DMS153 (cell line): ENCODE measurements at regions not wholly inside any gene's neighbourhood (a gene's known extent, or its start where the extent isn't known, plus 50 kb on each side); places are given as distances from the start of the nearest gene placed in this dataset.

Source experiments
- DNase-seq: peaks from one replicate; lab custom pipeline; 2025; lab: John Stamatoyannopoulos, UW

- DNase-seq, result no peak
These were observed 136.7 kb upstream of the CWC22 start for GRCh38 chr2:180143633-180144337.

GRCh38 chr2:180141600-180141999 lies 134.5 kb upstream of the CWC22 start:
- no peak for DNase-seq

GRCh38 chr2:180133736-180134135 lies 126.6 kb upstream of the CWC22 start:
- DNase-seq, result no peak

DNA sequence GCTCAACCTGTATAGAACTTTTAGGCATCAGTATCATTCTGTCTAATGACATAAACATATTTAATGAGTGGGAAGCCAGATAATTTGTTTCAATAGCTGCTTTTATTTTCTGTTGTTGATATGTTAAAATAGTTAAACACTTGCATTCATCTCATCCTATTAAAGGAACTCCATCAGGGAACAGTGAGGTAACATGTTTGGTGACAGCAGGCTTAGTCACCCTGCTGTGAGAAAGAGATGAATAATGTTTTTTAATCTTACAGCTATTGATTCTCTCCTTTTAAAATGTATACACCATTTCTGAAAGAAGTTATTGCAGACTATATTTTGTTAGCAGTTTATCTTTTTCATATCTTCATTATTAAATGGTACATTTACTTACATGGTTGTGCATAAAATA lies 123.3 kb upstream of the CWC22 start:
- no peak for DNase-seq

GRCh38 chr2:180128861-180129260 lies 121.8 kb upstream of the CWC22 start:
- no peak for DNase-seq

DNA sequence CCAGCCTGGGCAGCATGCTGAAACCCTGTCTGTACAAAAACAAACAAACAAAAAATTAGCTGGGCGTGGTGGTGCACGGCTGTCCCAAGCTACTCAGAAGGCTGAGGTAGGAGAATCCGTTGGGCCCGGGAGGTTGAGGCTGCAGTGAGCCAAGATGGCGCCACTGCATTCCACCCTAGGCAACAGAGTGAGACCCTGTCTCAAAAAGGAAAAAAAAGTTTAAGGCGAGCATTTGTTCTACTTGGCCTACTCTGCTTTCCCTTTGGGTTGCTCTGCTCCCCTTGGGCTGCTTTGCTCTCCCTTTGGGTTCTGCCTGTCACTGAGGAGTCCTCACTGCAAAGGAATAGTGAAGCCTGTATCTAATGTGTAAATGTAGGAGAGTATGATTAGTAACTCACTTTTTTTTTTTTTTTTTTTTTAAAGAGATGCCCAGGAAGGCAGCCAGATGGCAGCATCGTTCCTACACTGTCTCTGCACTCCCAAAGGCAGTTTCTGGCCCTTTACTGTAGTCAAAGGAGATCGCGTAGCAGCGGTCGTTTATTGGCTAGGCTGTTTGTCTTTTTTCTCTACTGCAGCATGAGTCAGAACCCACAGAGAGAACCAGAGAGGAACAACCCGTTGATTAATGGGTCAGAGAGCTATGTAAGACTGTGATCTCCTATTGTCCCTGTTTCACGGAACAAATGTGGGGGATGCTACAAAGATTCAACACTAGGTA lies 118.3 kb upstream of the CWC22 start:
- peak; percentile 85 for DNase-seq

DNA sequence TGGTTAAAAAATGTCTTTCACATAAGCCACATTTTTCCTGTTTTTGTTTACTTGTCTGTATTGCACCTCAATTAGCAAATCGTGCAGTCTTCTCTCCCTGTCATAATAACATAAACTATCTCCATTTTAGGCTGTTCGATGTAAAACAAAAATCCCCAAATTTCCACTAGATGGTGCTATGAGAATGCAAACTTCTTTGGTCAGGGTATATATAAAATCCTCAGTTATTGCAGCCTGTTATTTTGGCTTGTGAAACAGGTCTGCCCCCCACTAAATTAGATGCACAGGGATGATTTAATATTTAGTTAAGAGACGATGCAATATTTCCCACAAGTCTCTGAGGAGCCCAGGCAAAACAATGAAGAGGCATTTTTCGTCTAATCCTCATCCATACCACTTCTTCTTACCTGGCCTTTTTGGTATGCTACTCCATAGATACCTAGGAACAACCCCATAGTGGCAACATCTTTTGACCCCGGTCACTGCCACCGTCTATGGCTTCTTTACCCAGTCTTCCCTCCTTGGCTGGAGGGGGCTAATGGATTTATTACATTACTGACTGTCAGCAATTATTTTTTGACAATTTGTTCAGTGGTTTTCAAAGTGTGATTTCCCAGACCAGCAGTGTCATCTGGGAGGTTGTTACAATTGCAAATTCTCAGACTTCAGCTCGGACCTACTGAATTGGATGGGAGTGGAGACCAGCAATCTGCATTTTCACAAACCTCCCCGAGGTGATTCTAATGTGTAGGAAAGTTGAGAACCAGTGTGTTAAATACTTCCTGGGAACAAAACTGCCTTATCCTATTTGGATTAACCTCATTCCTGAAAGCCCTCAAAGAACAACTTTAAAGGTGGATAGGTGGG lies 117.4 kb upstream of the CWC22 start:
- peak; percentile 59 for DNase-seq

- DNase-seq, result no peak
These were observed 115.8 kb upstream of the CWC22 start for GRCh38 chr2:180122874-180123273.

- no peak for DNase-seq
These were observed 108.6 kb upstream of the CWC22 start for GRCh38 chr2:180115675-180116074.

GRCh38 chr2:180115269-180115668 lies 108.2 kb upstream of the CWC22 start:
- no peak for DNase-seq

GRCh38 chr2:180111901-180112300 lies 104.8 kb upstream of the CWC22 start:
- DNase-seq, result no peak

DNA sequence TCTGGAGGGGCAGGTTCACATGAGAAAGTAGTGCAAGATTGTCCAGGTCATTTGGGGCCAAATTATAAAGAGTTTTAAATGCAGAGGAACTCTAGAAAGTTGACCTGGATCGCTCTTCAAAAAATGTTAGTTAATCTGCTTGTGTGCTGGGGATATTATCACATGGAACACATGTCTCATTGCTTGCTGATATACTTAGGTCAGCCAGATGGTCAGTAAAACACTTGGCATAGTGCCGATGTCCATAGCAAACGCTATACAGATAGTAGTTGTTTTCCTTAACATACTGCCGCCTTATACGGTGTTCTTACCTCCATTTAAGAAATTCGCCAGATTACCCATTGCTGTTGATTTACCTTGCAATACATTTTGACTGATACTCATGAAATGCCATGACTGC lies 103.4 kb upstream of the CWC22 start:
- no peak for DNase-seq

DNA sequence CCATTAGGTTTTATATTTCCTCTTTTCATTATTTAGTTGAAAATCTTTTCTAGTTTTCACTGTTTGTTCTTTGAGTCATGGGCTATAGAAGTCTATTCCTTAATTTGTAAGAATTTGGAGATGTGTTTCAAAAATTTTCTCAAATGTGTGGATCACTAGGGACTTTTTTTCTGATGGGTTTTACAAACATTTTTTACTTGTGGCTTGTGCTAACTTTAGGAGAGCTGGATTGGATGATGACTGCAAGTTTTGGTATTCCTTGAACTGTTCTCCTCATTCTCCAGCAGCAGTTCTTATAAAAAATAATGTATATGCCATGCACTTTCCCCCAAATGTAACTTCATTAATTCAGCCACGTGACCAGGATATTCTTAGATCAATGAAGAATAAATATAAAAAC lies 94.7 kb upstream of the CWC22 start:
- no peak for DNase-seq

DNA sequence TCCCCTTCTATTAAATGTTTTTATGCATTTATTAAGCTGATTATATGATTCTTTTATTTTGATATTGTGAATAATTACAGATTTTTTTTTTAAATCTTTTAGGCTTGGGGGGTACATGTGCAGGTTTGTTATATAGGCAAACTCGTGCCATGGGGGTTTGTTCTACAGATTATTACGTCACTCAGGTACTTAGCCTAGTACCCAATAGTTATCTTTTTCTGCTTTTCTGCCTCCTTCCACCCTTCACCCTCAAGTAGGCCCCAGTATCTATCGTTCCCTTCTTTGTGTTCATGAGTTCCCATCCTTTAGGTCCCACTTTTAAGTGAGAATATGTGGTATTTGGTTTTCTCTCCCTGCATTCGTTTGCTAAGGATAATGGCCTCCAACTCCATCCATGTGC lies 92.2 kb upstream of the CWC22 start:
- no peak for DNase-seq

DNA sequence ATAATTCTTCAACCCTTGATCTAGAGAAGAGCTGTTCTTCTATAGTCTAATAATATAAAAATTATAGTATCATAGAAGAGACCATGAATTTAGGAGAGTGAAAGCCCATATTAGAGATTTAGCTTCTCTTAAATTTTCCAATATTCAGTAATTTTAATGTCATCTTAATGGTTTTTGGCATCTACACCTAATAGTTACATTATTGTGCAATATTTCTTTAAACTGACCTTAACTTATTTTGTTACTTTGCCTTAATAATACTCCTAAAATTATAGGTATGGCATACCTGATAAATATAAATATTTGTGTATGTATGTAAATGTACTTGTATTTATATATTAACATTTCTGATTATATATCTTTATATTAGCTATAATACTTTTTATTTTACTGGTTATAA lies 78.0 kb upstream of the CWC22 start:
- DNase-seq, result no peak

DNA sequence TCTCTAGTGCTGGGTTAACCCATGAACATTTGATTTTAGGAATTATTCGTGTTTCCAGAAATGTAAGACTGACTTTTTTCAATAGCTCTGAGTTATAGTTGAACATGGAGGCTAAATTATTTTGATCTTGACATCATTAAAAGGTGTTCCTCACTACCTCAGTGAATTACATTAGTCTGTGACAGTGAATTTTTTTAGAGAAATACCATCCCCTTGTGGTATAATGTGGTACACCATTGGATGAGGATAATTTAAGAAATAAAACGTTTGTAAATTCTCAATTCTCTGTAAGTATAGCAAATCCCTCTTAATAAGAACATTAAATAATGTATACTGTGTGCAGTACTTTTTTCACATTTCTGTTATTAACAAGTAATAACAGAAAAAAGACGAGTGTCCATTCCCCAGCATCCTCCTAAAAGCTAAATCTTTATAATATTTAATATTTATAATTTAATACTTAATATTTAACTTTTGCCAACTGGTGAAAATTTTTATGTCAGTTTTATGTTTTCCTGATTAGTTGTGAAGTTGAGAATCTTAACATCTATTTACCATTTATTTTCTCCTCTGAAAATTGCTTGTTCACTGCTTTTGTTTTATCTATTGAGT lies 70.3 kb upstream of the CWC22 start:
- peak; percentile 29 for DNase-seq

- DNase-seq, result no peak
These were observed 68.8 kb upstream of the CWC22 start for GRCh38 chr2:180075870-180076269.

DNA sequence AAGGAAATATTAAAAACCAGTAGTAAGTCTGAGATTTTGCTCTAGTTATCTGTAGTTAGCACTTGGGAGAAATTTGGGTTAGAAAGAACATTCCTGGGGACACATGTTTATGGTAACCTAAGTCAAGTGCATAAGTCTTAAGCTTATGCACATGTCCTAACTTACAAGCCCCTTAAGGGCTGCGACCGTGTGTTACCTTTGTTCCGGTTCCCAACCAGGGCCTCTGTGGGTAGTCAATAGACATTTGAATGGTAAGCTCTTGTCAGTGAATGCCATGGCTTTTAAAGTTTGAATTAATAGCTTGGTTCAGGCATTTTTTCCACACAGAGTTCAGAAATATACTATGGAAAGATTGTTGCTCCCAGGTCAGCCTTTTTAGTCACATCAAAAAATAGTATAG lies 64.7 kb upstream of the CWC22 start:
- no peak for DNase-seq

GRCh38 chr2:180063494-180064092 lies 56.5 kb upstream of the CWC22 start:
- DNase-seq, result no peak

GRCh38 chr2:180062178-180062577 lies 55.1 kb upstream of the CWC22 start:
- no peak for DNase-seq

- DNase-seq, result no peak
These were observed 54.4 kb upstream of the CWC22 start for GRCh38 chr2:180061546-180061945.

GRCh38 chr2:180061085-180061484 lies 54.0 kb upstream of the CWC22 start:
- no peak for DNase-seq
